ENCODE measurements at regions not wholly inside any gene's neighbourhood (a gene's known extent, or its start where the extent isn't known, plus 50 kb on each side); places are given as distances from the start of the nearest gene placed in this dataset.

DNA sequence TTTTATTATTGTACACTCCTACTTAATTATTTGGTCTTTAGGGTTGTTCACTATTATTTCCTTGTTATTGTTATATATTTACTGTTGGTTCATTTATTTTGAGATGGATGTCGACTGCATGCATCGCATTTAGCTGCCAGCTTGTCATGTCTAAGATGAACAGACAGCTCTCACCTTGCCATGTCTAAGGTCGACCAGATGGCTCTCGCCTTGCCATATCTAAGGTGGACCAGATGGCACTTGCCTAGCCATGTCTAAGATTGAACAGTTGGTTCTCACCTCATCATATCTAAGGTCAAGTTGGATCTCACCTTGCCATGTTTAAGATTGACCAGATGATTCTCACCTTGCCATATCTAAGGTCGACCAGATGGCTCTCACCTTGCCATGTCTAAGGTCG, 1440.9 kb downstream of the UQCRFS1 start:
- TF ChIP-seq YY1 (IDR thresholded peaks at IDR 0.05; ENCODE audit: insufficient read depth, insufficient read length) = no peak
- no peak for TF ChIP-seq SUZ12 (IDR thresholded peaks at IDR 0.05; ENCODE audit: extremely low read depth, insufficient read depth, insufficient read length)
- TF ChIP-seq ZNF274 (IDR thresholded peaks at IDR 0.05; ENCODE audit: low read depth, low read length) = no peak

Measured in NT2/D1 (cell line).